ENCODE measurements at regions not wholly inside any gene's neighbourhood (a gene's known extent, or its start where the extent isn't known, plus 50 kb on each side); places are given as distances from the start of the nearest gene placed in this dataset.

- ChIA-PET CTCF (interaction anchor here (0.6 kb wide), 2 partner anchors 9 to 559 kb away, joined by 3 to 4 read pairs; no protein-coding TSS in a partner anchor), POLR2A (no interaction called here)
These were observed 110.9 kb upstream of the C1orf174 start for GRCh38 chr1:4010814-4011605.

- CTCF ChIA-PET = no interaction called here
- POLR2A ChIA-PET = no interaction called here
These were observed 116.5 kb upstream of the C1orf174 start for GRCh38 chr1:4016351-4017130.

GRCh38 chr1:4017636-4018365 lies 117.7 kb upstream of the C1orf174 start:
- ChIA-PET CTCF (no interaction called here), POLR2A (no interaction called here)

- POLR2A ChIA-PET = no interaction called here
- CTCF ChIA-PET = no interaction called here
These were observed 118.5 kb upstream of the C1orf174 start for GRCh38 chr1:4018466-4019146.

GRCh38 chr1:4019147-4019521 lies 119.1 kb upstream of the C1orf174 start:
- ChIA-PET CTCF (no interaction called here), POLR2A (no interaction called here)

- CTCF ChIA-PET = interaction anchor here (0.7 kb wide), 1 partner anchor 9 kb away, joined by 3 read pairs; no protein-coding TSS in a partner anchor
- POLR2A ChIA-PET = no interaction called here
These were observed 119.7 kb upstream of the C1orf174 start for GRCh38 chr1:4019606-4020331.

GRCh38 chr1:4020449-4020848 lies 120.4 kb upstream of the C1orf174 start:
- POLR2A ChIA-PET = no interaction called here
- CTCF ChIA-PET = interaction anchor here (0.7 kb wide), 1 partner anchor 10 kb away, joined by 3 read pairs; no protein-coding TSS in a partner anchor

GRCh38 chr1:4021136-4021973 lies 121.3 kb upstream of the C1orf174 start:
- CTCF ChIA-PET = no interaction called here

GRCh38 chr1:4021974-4022268 lies 121.8 kb upstream of the C1orf174 start:
- ChIA-PET CTCF (no interaction called here), POLR2A (no interaction called here)

More at GRCh38 chr1:4021136-4021973, 121.3 kb upstream of the C1orf174 start:
- POLR2A ChIA-PET = no interaction called here

GRCh38 chr1:4022715-4023114 lies 122.6 kb upstream of the C1orf174 start:
- ChIA-PET CTCF (no interaction called here), POLR2A (no interaction called here)

GRCh38 chr1:4023678-4024077 lies 123.6 kb upstream of the C1orf174 start:
- ChIA-PET CTCF (no interaction called here), POLR2A (no interaction called here)

GRCh38 chr1:4024811-4025210 lies 124.7 kb upstream of the C1orf174 start:
- CTCF ChIA-PET = no interaction called here
- POLR2A ChIA-PET = no interaction called here

- CTCF ChIA-PET = no interaction called here
- POLR2A ChIA-PET = no interaction called here
These were observed 125.7 kb upstream of the C1orf174 start for GRCh38 chr1:4025752-4026151.

GRCh38 chr1:4027008-4027407 lies 126.9 kb upstream of the C1orf174 start:
- CTCF ChIA-PET = no interaction called here
- POLR2A ChIA-PET = no interaction called here

- ChIA-PET POLR2A (no interaction called here), CTCF (no interaction called here)
These were observed 127.5 kb upstream of the C1orf174 start for GRCh38 chr1:4027492-4028138.

GRCh38 chr1:4028139-4028501 lies 128.0 kb upstream of the C1orf174 start:
- CTCF ChIA-PET = no interaction called here
- POLR2A ChIA-PET = no interaction called here

- ChIA-PET POLR2A (no interaction called here), CTCF (no interaction called here)
These were observed 129.3 kb upstream of the C1orf174 start for GRCh38 chr1:4029376-4029775.

- POLR2A ChIA-PET = no interaction called here
These were observed 132.5 kb upstream of the C1orf174 start for GRCh38 chr1:4032571-4032970.

More at GRCh38 chr1:4032571-4032970, 132.5 kb upstream of the C1orf174 start:
- CTCF ChIA-PET = no interaction called here
